ENCODE measurements at regions not wholly inside any gene's neighbourhood (a gene's known extent, or its start where the extent isn't known, plus 50 kb on each side); places are given as distances from the start of the nearest gene placed in this dataset.

DNA sequence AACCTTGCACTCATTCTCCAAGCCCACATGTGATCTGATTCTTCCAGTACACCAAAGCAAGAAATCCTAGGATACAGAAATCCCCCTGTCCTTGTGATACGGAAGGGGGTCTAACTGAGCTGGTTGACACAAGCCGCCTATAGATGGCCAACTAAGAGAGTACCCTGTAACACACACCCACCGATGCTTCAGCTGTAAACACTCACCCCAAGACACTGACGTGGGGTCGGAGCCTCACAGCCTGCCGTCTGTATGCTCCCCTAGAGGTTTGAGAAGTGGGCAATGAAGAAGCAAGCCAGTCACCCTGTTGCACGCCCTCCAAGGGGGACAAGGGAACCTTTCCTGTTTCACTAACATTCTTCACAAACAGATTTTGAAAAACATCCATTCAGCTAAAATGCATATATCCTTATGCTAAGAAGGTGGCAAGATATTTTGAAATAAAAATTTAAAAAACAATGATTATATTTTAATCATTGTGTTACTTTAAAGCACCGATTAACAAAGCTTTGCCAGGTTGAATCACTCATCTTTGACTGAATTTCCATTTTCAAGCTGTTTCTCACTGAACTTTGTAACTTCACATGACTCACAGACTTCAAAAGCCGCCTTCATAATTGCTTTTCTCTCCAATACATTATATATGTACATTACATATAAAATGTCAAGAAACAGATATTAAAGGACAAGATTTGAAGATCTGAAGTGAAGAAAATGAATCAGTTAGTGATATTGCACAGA lies 329.3 kb downstream of the ARL4A start:
- no peaks in the 10 kb centered on the region for H3K27me3 Mint-ChIP-seq (ENCODE audit: unreplicated experiment)
- TF ChIP-seq, protein P1, sequence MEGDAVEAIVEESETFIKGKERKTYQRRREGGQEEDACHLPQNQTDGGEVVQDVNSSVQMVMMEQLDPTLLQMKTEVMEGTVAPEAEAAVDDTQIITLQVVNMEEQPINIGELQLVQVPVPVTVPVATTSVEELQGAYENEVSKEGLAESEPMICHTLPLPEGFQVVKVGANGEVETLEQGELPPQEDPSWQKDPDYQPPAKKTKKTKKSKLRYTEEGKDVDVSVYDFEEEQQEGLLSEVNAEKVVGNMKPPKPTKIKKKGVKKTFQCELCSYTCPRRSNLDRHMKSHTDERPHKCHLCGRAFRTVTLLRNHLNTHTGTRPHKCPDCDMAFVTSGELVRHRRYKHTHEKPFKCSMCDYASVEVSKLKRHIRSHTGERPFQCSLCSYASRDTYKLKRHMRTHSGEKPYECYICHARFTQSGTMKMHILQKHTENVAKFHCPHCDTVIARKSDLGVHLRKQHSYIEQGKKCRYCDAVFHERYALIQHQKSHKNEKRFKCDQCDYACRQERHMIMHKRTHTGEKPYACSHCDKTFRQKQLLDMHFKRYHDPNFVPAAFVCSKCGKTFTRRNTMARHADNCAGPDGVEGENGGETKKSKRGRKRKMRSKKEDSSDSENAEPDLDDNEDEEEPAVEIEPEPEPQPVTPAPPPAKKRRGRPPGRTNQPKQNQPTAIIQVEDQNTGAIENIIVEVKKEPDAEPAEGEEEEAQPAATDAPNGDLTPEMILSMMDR (IDR thresholded peaks at IDR 0.05; ENCODE audit: partially characterized antibody, unreplicated experiment) = no peak
- H3K36me3 Mint-ChIP-seq (ENCODE audit: unreplicated experiment) = no peaks in the 10 kb centered on the region
- H3K4me1 Mint-ChIP-seq (ENCODE audit: low read depth, unreplicated experiment) = no peaks in the 10 kb centered on the region
- no peak overlapping the region for H3K27ac Mint-ChIP-seq (ENCODE audit: unreplicated experiment)
- no peak for DNase-seq
- no peak overlapping the region for H3K4me3 Mint-ChIP-seq (ENCODE audit: unreplicated experiment)
- no peaks in the 10 kb centered on the region for H3K9me3 Mint-ChIP-seq (ENCODE audit: unreplicated experiment)

DNA sequence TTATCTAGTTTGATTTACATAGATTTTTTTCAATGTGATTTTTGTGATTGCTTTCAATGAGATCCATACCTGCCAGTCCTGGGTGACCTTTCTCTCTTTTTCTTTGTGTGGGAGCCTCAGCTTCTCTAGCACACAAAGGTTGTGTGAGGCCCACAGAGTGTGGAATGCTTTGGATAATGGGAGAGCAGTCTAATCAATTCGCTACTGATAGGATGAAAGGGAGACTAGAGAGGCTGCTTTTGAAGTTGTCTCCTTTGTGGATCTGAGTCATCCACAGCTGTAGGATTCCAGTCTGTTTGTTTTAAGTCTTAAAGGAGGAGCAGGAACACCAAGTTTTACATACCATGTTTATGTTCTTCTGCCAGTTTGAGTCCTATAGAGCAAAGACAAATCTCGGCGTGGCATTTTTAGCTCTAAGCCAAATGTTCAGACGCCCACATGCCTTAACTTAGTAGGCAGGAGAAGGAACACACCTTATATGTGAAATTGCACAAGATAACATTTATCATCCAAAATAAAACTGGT lies 330.0 kb downstream of the ARL4A start:
- TF ChIP-seq, protein P1 (IDR thresholded peaks at IDR 0.05; ENCODE audit: partially characterized antibody, unreplicated experiment) = no peak
- DNase-seq = no peak
- H3K4me3 Mint-ChIP-seq (ENCODE audit: unreplicated experiment) = no peak overlapping the region

DNA sequence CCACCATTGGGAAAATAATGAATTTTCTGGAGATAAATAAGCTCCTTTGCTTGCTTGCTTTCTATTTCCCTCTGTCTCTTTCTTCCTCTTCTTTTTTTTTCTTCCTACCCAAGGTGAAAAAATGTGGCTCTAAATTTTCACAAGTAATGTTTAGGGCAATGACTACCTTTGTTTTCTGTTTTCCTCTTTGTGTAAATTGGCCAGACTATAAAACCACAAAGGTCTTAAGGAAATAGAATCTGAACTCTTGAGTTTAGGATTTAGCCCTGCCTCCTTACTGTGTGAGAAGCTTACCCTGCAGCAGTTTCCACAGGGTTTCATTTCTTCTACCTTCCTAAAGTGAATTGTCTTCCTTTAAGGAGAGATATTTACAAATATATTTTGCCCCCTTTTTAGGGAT lies 330.4 kb downstream of the ARL4A start:
- Mint-ChIP-seq H3K4me1 (ENCODE audit: low read depth, unreplicated experiment) (no peaks in the 10 kb centered on the region), H3K27me3 (ENCODE audit: unreplicated experiment) (no peaks in the 10 kb centered on the region), H3K9me3 (ENCODE audit: unreplicated experiment) (no peaks in the 10 kb centered on the region), H3K4me3 (ENCODE audit: unreplicated experiment) (no peak overlapping the region), H3K27ac (ENCODE audit: unreplicated experiment) (no peak overlapping the region), H3K36me3 (ENCODE audit: unreplicated experiment) (no peaks in the 10 kb centered on the region)
- DNase-seq = no peak
- TF ChIP-seq, protein P1 (IDR thresholded peaks at IDR 0.05; ENCODE audit: partially characterized antibody, unreplicated experiment) = no peak

More for the DNA sequence above, 330.0 kb downstream of the ARL4A start:
- Mint-ChIP-seq H3K9me3 (ENCODE audit: unreplicated experiment) (no peaks in the 10 kb centered on the region), H3K27me3 (ENCODE audit: unreplicated experiment) (no peaks in the 10 kb centered on the region), H3K4me1 (ENCODE audit: low read depth, unreplicated experiment) (no peaks in the 10 kb centered on the region), H3K36me3 (ENCODE audit: unreplicated experiment) (no peaks in the 10 kb centered on the region), H3K27ac (ENCODE audit: unreplicated experiment) (no peak overlapping the region)

DNA sequence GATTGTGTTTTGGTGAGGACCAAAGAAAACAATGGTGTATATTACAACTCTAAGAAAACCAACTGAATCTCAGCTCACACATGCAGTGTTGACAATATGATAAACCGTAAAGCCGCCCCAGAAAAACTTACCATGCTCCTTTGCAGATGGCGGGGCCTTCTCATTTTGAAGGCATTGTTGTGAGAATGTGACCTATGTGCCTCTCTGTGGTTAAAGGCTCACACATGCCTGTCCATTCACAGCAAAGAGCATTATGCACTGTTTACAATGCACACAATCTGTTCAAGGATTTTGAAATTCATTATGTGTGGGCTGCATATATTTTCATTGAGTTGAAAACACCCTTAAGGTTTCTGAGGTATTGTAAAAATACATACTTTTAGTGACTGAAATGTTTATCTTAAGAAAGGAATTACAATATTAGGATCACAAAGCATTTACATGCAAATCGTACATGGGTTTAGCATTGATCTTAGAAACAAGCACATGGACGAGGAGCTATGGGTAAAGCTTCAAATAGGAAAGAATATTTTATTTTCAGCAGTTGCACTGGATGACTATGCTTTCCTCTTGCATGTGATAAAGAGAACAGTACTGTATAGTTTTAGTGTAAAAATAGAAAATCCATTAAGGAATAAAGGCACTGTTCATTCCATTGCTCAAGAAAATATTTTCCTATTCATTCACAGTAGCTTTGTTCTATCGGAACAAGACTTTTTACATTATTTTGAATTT lies 334.3 kb downstream of the ARL4A start:
- Mint-ChIP-seq H3K9me3 (ENCODE audit: unreplicated experiment) (no peaks in the 10 kb centered on the region), H3K36me3 (ENCODE audit: unreplicated experiment) (no peaks in the 10 kb centered on the region), H3K27ac (ENCODE audit: unreplicated experiment) (no peak overlapping the region), H3K27me3 (ENCODE audit: unreplicated experiment) (no peaks in the 10 kb centered on the region), H3K4me3 (ENCODE audit: unreplicated experiment) (no peak overlapping the region), H3K4me1 (ENCODE audit: low read depth, unreplicated experiment) (no peaks in the 10 kb centered on the region)
- DNase-seq = no peak
- TF ChIP-seq, protein P1 (IDR thresholded peaks at IDR 0.05; ENCODE audit: partially characterized antibody, unreplicated experiment) = no peak
